Upper lobe of left lung (tissue), 6 donors: ENCODE measurements at regions not wholly inside any gene's neighbourhood (a gene's known extent, or its start where the extent isn't known, plus 50 kb on each side); places are given as distances from the start of the nearest gene placed in this dataset.
"Not testable (repeated sequence)": the region's sequence is repeated elsewhere in the genome, so short reads cannot be mapped to it uniquely, and the experiment has no call there.

Experiments
- ATAC-seq, 2 donors: fragments of 200-7000 bp; cut with Tn5 transposase; one replicate each; pipeline ENCODE4 v1.9.1; 2022; ENCODE audit warnings: mild to moderate bottlenecking in 2 of 2, moderate library complexity in 2 of 2; ENCODE audit not compliant: low FRiP score in 2 of 2
- DNase-seq, 2 donors: peaks; one replicate each; pipeline ENCODE4 v3.0.0-alpha.2; 2019 to 2020
- H3K27ac ChIP-seq, 4 donors: fragments of 200-600 bp; sonication (generic); one replicate each; pipeline ENCODE4 v1.5.1; 2016 to 2019
- H3K27me3 ChIP-seq, 4 donors: fragments of 200-600 bp; sonication (generic); one replicate each; pipeline ENCODE4 v1.5.1; 2017 to 2019
- H3K36me3 ChIP-seq, 4 donors: fragments of 200-600 bp; sonication (generic); one replicate each; pipeline ENCODE4 v1.5.1; 2016 to 2019
- H3K4me1 ChIP-seq, 4 donors: fragments of 200-600 bp; sonication (generic); one replicate each; pipeline ENCODE4 v1.5.1; 2018 to 2019
- H3K4me3 ChIP-seq, 4 donors: fragments of 200-600 bp; sonication (generic); one replicate each; pipeline ENCODE4 v1.5.1; 2017 to 2019; ENCODE audit warnings: mild to moderate bottlenecking in 2 of 4, moderate library complexity in 1 of 4
- H3K9me3 ChIP-seq, 4 donors: fragments of 200-600 bp; sonication (generic); one replicate each; pipeline ENCODE4 v1.5.1; 2018 to 2019
- EP300 ChIP-seq, 4 donors: sonication (generic); formaldehyde crosslinking; IDR thresholded peaks; one replicate each; pipeline ENCODE4 v1.5.1; 2017; ENCODE audit warnings: antibody characterized with exemption in 4 of 4, control low read depth in 2 of 4
- POLR2A ChIP-seq, 4 donors: fragments of 450-650 bp; IDR thresholded peaks; one replicate each; pipeline ENCODE4 v1.5.1; 2016 to 2017; ENCODE audit warnings: antibody characterized with exemption in 4 of 4, mild to moderate bottlenecking in 2 of 4
- POLR2AphosphoS5 ChIP-seq, 2 donors: sonication (generic); formaldehyde crosslinking; IDR thresholded peaks; one replicate each; pipeline ENCODE4 v1.5.1; 2017; ENCODE audit warnings: antibody characterized with exemption in 2 of 2
- WGBS, 2 donors: methylation state at CpG; one replicate each; pipeline ENCODE4 v1.1.5; 2017 to 2018; 5-methylcytosine and 5-hydroxymethylcytosine counted together
- TF ChIP-seq, protein P1 (sequence below), 6 experiments: fragments of 450-650 bp in 4 of 6; fragments of 200-600 bp in 2 of 6; sonication (generic) in 2 of 6; IDR thresholded peaks; one replicate each; pipeline ENCODE4 v1.5.1; 2016 to 2019; ENCODE audit warnings: antibody characterized with exemption in 6 of 6
- donor health status: DM: no; HTN: no; CAD: no; lungs with moderate emphysema.
- donor health status: DM: no; HTN: yes; CAD: no; lungs with severe emphysema.

DNA sequence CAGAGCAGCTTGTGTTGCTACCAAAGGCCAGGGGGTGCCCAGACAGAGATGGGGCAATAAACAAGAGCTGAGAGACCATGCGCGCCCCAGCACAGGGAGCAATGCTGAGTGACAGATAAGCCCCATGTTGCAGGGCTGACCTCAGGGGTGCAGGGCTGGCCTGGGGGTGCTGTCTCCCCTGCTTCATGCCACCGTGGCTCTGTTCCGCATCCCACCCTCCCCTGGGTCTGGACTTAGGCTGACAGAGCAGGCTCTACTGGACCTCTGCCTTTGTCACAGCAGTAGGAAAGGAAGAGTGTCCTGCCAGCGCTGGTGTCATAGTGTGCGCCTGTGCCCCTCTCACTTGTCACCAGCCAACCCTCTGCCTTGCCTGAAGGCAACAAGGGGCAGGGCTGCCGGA is 67.4 kb upstream of the IQSEC1 start:
- Histone ChIP-seq H3K27ac (no peak overlapping the region), H3K27me3 (no peaks in the 10 kb centered on the region), H3K4me3 (no peak overlapping the region), H3K9me3 (no peaks in the 10 kb centered on the region), H3K36me3 (no peaks in the 10 kb centered on the region), H3K4me1 (no peaks in the 10 kb centered on the region)
- WGBS, 2 donors: 91 to 96% methylated on average over 3 to 7 of the region's 7 CpGs
- DNase-seq (peak in 1 of 2 donors; percentile 12), ATAC-seq (no peak)
- TF ChIP-seq, protein P1, sequence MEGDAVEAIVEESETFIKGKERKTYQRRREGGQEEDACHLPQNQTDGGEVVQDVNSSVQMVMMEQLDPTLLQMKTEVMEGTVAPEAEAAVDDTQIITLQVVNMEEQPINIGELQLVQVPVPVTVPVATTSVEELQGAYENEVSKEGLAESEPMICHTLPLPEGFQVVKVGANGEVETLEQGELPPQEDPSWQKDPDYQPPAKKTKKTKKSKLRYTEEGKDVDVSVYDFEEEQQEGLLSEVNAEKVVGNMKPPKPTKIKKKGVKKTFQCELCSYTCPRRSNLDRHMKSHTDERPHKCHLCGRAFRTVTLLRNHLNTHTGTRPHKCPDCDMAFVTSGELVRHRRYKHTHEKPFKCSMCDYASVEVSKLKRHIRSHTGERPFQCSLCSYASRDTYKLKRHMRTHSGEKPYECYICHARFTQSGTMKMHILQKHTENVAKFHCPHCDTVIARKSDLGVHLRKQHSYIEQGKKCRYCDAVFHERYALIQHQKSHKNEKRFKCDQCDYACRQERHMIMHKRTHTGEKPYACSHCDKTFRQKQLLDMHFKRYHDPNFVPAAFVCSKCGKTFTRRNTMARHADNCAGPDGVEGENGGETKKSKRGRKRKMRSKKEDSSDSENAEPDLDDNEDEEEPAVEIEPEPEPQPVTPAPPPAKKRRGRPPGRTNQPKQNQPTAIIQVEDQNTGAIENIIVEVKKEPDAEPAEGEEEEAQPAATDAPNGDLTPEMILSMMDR (IDR thresholded peaks at IDR 0.05): no peak
- TF ChIP-seq POLR2A (IDR thresholded peaks at IDR 0.05) (no peak), EP300 (IDR thresholded peaks at IDR 0.05) (no peak), POLR2AphosphoS5 (IDR thresholded peaks at IDR 0.05) (no peak)

DNA sequence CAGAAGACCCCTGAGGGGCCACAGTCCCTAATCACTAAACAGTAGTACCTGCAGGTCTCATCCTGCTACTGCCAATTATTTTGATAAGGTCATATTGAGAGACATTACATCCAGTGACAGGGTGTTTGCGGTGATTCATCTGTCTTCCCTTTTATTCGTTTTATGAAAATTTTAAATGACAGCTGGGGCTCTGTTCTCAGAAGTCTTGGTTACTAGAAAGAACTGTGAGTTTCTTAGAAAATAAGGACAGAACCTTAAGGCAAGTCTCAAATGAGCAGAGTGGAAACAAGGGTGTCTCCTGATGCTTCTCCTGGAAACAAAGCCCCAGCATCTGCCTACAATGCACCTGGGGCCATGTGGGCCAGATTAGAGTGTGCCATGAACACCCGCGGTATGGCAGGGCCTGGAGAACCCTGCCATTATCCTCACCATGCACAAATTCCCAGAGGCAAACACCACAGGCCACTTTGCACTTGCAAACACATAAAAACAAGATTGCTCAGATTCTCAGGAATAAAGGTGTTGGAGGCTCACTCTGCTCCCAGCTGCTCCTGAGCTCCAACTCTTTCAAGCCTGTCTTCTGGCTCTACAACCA is 66.3 kb upstream of the IQSEC1 start:
- WGBS, 2 donors: 72 to 77% methylated on average over 4 of the region's 4 CpGs
- Histone ChIP-seq H3K36me3 (no peaks in the 10 kb centered on the region), H3K27me3 (no peaks in the 10 kb centered on the region), H3K27ac (no peak overlapping the region), H3K4me3 (no peak overlapping the region), H3K4me1 (no peaks in the 10 kb centered on the region), H3K9me3 (no peaks in the 10 kb centered on the region)
- ATAC-seq (no peak), DNase-seq (peak in 1 of 2 donors; percentile 6)
- TF ChIP-seq EP300 (IDR thresholded peaks at IDR 0.05) (no peak), POLR2AphosphoS5 (IDR thresholded peaks at IDR 0.05) (no peak), POLR2A (IDR thresholded peaks at IDR 0.05) (no peak)
- TF ChIP-seq, protein P1 (IDR thresholded peaks at IDR 0.05): no peak

DNA sequence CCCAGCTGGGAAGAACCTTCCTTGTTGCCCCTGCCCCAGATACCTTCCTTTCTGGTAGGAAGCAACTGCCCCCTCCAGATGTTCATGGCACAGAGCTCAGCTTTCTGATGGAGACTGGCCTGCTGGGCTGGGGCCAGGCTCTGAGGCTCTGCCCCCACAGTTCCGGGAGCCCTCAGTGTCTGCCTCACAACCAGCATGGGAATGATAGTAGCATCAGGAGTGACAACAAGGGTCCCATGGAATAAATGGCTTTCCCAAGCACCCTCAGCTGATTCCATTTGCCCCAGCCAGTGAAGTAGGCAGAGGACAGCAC is 65.6 kb upstream of the IQSEC1 start:
- no peaks in the 10 kb centered on the region for H3K9me3 ChIP-seq
- TF ChIP-seq EP300 (IDR thresholded peaks at IDR 0.05): no peak
- TF ChIP-seq, protein P1 (IDR thresholded peaks at IDR 0.05): no peak
- no peak for TF ChIP-seq POLR2AphosphoS5 (IDR thresholded peaks at IDR 0.05)
- no peak for TF ChIP-seq POLR2A (IDR thresholded peaks at IDR 0.05)
- no peak for ATAC-seq
- peak in 1 of 2 donors; percentile 12 for DNase-seq
- no peaks in the 10 kb centered on the region for H3K27me3 ChIP-seq
- H3K4me1 ChIP-seq: no peaks in the 10 kb centered on the region
- H3K27ac ChIP-seq: no peak overlapping the region
- WGBS, 2 donors: 80 to 82% methylated on average over 1 of the region's 1 CpG
- H3K4me3 ChIP-seq: no peak overlapping the region
- no peaks in the 10 kb centered on the region for H3K36me3 ChIP-seq

DNA sequence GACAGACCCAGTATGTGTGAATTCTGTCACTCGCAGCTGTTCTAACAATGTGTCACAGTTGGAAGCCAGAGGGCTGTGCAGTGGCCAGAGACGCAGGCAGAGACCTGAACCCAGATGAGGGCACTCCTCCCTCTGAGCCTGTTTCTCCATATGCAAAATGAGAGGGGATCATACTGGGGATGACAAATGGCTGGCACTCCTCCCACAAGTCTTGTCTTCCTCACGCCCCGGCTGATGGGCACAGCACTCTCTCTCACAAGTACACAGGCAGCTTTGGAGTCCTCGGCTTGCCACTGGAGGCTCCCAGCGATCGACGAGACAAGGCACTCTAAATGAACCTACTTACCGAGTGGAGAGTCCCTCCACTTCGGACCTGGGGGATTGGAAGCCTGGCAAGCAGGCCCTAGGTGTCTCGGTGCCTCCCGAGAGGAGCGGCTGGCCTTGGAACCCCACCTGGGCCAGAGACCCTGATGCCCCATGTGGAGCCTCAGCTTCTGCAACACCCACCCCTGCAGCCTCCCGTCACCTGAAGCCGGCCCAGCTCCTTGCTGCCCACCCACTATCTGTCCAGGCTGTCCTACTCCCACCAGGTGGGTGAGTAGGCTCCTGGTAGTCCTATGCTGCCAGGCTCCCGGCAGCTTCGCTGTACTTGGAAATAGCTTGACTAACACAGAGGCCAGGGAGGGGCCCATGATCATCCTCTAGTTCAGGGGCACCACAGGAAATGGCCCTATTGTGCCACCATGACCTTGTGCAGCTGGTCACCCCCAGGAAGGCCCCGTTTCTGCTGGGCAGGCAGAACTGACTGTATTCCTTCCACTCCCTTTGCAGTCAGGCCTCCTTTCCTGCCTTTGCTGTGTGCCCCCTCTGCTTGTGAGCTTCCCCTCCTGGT is 65.0 kb upstream of the IQSEC1 start:
- Histone ChIP-seq H3K4me3 (no peak overlapping the region), H3K4me1 (no peaks in the 10 kb centered on the region), H3K27ac (no peak overlapping the region), H3K36me3 (no peaks in the 10 kb centered on the region), H3K9me3 (no peaks in the 10 kb centered on the region), H3K27me3 (no peaks in the 10 kb centered on the region)
- TF ChIP-seq POLR2A (IDR thresholded peaks at IDR 0.05) (no peak), POLR2AphosphoS5 (IDR thresholded peaks at IDR 0.05) (no peak), EP300 (IDR thresholded peaks at IDR 0.05) (no peak)
- TF ChIP-seq, protein P1 (IDR thresholded peaks at IDR 0.05): no peak
- ATAC-seq (no peak), DNase-seq (peak in 1 of 2 donors; percentile 17)
- WGBS, 2 donors: 65 to 66% methylated on average over 10 to 15 of the region's 18 CpGs

DNA sequence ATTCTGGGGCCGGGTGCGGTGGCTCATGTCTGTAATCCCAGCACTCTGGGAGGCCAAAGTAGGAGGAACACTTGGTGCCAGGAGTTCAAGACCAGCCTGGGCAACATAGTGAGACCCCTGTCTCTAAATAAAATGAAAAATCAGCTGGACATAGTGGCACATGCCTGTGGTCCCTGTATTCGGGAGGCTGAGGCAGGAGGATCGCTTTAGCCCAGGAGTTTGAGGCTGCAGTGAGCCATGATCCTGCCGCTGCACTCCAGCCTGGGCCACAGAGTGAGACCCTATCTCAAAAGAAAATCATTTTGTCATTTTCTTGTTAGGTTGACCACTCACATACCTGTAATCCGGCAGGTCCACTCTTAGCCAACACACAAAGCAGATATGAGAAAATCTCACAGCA is 63.6 kb upstream of the IQSEC1 start:
- not testable (repeated sequence) for H3K36me3 ChIP-seq, H3K9me3 ChIP-seq, DNase-seq, H3K27ac ChIP-seq, H3K27me3 ChIP-seq, H3K4me3 ChIP-seq, ATAC-seq, H3K4me1 ChIP-seq
- 93 to 96% methylated on average over 6 of the region's 6 CpGs for WGBS, 2 donors
